CD8-positive, alpha-beta memory T cell (primary cell): ENCODE measurements at regions not wholly inside any gene's neighbourhood (a gene's known extent, or its start where the extent isn't known, plus 50 kb on each side); places are given as distances from the start of the nearest gene placed in this dataset.

ENCODE experiments used
- CTCF ChIA-PET: fragments of 350-600 bp; sonication (Branson Sonifier 250); formaldehyde crosslinking; loops from one replicate; lab custom pipeline; 2021; ENCODE audit warnings: antibody characterized with exemption; lab: Charles Lee
- POLR2A ChIA-PET: fragments of 350-600 bp; sonication (Branson Sonifier 250); formaldehyde crosslinking; loops from one replicate; lab custom pipeline; 2021; ENCODE audit warnings: antibody characterized with exemption; lab: Charles Lee
- DNase-seq, 5 donors: peaks; one replicate each; pipeline versions ENCODE4 v3.0.0 to v3.0.0-alpha.2; 2020 to 2022; ENCODE audit warnings: mixed read lengths in 1 of 5
- H3K27ac ChIP-seq: one replicate; pipeline ENCODE4 v1.7.0; 2013; ENCODE audit warnings: low read depth, mild to moderate bottlenecking, low read length, moderate library complexity
- H3K27me3 ChIP-seq: 2 replicates; pipeline ENCODE4 v1.7.0; 2013; ENCODE audit warnings: low read length, mild to moderate bottlenecking; ENCODE audit not compliant: insufficient read depth, poor library complexity, severe bottlenecking
- H3K36me3 ChIP-seq: 2 replicates; pipeline ENCODE4 v1.7.0; 2013; ENCODE audit warnings: mild to moderate bottlenecking, low read length, moderate library complexity; ENCODE audit not compliant: insufficient read depth
- H3K4me1 ChIP-seq: 2 replicates; pipeline ENCODE4 v1.7.0; 2013; ENCODE audit warnings: mild to moderate bottlenecking, low read length, moderate library complexity; ENCODE audit not compliant: insufficient read depth
- H3K4me3 ChIP-seq: 2 replicates; pipeline ENCODE4 v1.7.0; 2013; ENCODE audit warnings: mild to moderate bottlenecking, low read length
- H3K9me3 ChIP-seq: 2 replicates; pipeline ENCODE4 v1.7.0; 2013; ENCODE audit warnings: mild to moderate bottlenecking, low read length
- H3K27ac Mint-ChIP-seq, 8 donors: one replicate each; pipeline ENCODE4 v1.8.0; 2020 to 2021; ENCODE audit warnings: mixed read lengths in 8 of 8, mild to moderate bottlenecking in 6 of 8, inconsistent platforms in 3 of 8, moderate library complexity in 3 of 8
- H3K27me3 Mint-ChIP-seq, 2 donors: one replicate each; pipeline ENCODE4 v1.8.0; 2020 to 2021; ENCODE audit warnings: mixed read lengths in 2 of 2, mild to moderate bottlenecking in 1 of 2, moderate library complexity in 1 of 2
- H3K36me3 Mint-ChIP-seq, 3 donors: one replicate each; pipeline ENCODE4 v1.8.0; 2020 to 2021; ENCODE audit warnings: mixed read lengths in 3 of 3, inconsistent platforms in 1 of 3, mild to moderate bottlenecking in 1 of 3
- H3K4me1 Mint-ChIP-seq, 3 donors: one replicate each; pipeline ENCODE4 v1.8.0; 2020 to 2021; ENCODE audit warnings: mixed read lengths in 3 of 3, inconsistent platforms in 1 of 3, mild to moderate bottlenecking in 1 of 3
- H3K4me3 Mint-ChIP-seq, 7 donors: one replicate each; pipeline ENCODE4 v1.8.0; 2020 to 2021; ENCODE audit warnings: mixed read lengths in 7 of 7, mild to moderate bottlenecking in 6 of 7, moderate library complexity in 4 of 7, inconsistent platforms in 2 of 7
- H3K9me3 Mint-ChIP-seq, 5 donors: one replicate each; pipeline ENCODE4 v1.8.0; 2020 to 2022; ENCODE audit warnings: mixed read lengths in 5 of 5, mild to moderate bottlenecking in 3 of 5, moderate library complexity in 2 of 5, inconsistent platforms in 1 of 5

DNA sequence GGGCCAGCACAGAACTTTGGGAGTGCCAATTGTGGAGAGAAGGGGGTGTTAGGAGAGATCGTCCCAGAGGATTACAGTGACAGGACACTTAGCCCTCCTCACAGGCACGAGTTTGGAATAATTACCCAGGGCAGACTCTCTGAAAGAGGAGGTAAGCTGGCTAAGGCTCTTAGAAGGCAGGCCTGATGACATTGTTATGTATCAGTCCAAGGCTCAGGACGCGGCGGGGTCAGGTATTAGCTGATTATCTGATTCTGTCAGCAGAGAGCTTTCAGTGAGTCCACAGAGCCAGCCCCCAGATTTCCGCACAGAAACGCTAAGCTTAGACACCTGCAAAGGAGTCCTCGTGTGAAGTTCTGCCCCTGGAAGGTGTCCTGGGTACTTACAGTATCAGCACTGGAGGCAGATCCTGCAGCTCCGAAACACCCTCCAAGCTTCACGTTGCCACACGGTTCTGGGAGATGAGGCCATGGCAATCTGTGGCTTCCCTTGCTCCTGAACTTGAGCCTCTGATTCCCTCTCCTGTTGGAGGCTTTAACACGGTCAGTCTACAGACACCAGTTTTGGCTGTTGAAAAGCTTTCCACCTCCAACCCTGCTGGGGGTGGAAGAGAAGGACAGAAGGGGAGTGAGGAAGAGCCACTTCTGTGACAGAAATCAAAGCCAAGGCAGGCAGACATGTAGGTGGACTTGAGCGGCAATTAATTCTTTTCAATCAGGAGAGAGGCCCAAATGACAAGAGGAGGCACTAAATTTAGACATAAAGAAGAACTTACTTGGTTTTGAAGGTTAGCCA lies 123.6 kb upstream of the CADM1 start:
- POLR2A ChIA-PET: no interaction called here
- Histone ChIP-seq H3K4me1 (no peaks in the 10 kb centered on the region), H3K36me3 (no peaks in the 10 kb centered on the region), H3K27ac (no peak overlapping the region), H3K9me3 (no peaks in the 10 kb centered on the region), H3K4me3 (no peak overlapping the region), H3K27me3 (no peaks in the 10 kb centered on the region)
- H3K27me3 Mint-ChIP-seq: peaks cover 3 to 16% of the 10 kb centered on the region in 2 donors
- H3K9me3 Mint-ChIP-seq: peaks cover 0 to 5% (median 0%) of the 10 kb centered on the region in 5 donors
- H3K27ac Mint-ChIP-seq: no peak overlapping the region
- CTCF ChIA-PET: interaction anchor here (0.6 kb wide), 1 partner anchor 9 kb away, joined by 3 read pairs; no protein-coding TSS in a partner anchor
- DNase-seq: no peak
- H3K4me1 Mint-ChIP-seq: no peaks in the 10 kb centered on the region
- H3K36me3 Mint-ChIP-seq: no peaks in the 10 kb centered on the region
- H3K4me3 Mint-ChIP-seq: no peak overlapping the region

DNA sequence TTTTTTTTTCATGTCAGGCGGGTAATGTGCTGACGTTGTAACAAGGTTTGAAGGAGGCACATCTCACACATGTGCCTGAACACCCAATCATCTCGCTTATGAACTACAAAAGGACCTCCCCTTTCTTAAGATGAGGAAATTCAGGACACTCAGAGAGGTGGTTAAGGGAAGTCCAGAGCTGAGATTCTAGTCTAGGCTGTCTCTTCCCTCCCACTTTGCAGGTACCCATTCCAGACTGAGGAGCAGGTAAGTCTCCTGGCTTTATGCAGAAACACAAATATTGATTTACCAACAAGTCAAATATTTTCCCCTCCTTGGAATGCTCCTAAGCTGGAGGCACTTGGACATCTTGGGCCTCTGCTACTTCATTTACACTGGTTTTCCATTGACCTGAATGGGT lies 122.9 kb upstream of the CADM1 start:
- peaks cover 3 to 16% of the 10 kb centered on the region in 2 donors for H3K27me3 Mint-ChIP-seq
- no peak overlapping the region for H3K4me3 ChIP-seq
- H3K27me3 ChIP-seq: no peaks in the 10 kb centered on the region
- H3K27ac Mint-ChIP-seq: no peak overlapping the region
- no peaks in the 10 kb centered on the region for H3K36me3 ChIP-seq
- no peak overlapping the region for H3K4me3 Mint-ChIP-seq
- no peaks in the 10 kb centered on the region for H3K36me3 Mint-ChIP-seq
- no peaks in the 10 kb centered on the region for H3K4me1 Mint-ChIP-seq
- peaks cover 0 to 3% (median 0%) of the 10 kb centered on the region in 5 donors for H3K9me3 Mint-ChIP-seq
- H3K27ac ChIP-seq: no peak overlapping the region
- no peaks in the 10 kb centered on the region for H3K4me1 ChIP-seq
- DNase-seq: no peak
- CTCF ChIA-PET: no interaction called here
- POLR2A ChIA-PET: no interaction called here
- H3K9me3 ChIP-seq: no peaks in the 10 kb centered on the region

DNA sequence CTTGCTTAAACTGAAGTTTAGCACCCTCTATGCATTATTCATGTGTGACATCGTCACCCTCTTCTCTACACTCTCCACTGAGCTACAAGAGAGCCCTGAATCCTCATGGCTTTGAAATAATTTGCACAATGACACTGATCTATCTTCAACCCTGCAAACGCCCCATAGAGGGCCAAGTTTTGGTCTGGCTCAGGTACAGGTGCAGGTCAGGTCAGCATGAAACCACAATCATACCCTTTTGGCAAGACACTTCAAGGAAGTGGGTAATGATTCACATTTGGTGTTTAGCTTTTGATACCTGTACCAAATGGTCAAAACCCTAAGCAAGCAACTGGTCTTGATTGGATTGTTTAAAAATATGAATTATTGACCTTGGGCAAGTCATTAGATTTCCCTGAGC lies 122.2 kb upstream of the CADM1 start:
- H3K4me1 Mint-ChIP-seq: no peaks in the 10 kb centered on the region
- POLR2A ChIA-PET: no interaction called here
- peaks cover 0 to 2% (median 0%) of the 10 kb centered on the region in 5 donors for H3K9me3 Mint-ChIP-seq
- no peak overlapping the region for H3K4me3 ChIP-seq
- no peak overlapping the region for H3K27ac ChIP-seq
- H3K27me3 ChIP-seq: no peaks in the 10 kb centered on the region
- DNase-seq: no peak
- H3K36me3 ChIP-seq: no peaks in the 10 kb centered on the region
- peaks cover 2 to 16% of the 10 kb centered on the region in 2 donors for H3K27me3 Mint-ChIP-seq
- no peaks in the 10 kb centered on the region for H3K4me1 ChIP-seq
- no peak overlapping the region for H3K27ac Mint-ChIP-seq
- H3K9me3 ChIP-seq: no peaks in the 10 kb centered on the region
- no peak overlapping the region for H3K4me3 Mint-ChIP-seq
- CTCF ChIA-PET: no interaction called here
- no peaks in the 10 kb centered on the region for H3K36me3 Mint-ChIP-seq

DNA sequence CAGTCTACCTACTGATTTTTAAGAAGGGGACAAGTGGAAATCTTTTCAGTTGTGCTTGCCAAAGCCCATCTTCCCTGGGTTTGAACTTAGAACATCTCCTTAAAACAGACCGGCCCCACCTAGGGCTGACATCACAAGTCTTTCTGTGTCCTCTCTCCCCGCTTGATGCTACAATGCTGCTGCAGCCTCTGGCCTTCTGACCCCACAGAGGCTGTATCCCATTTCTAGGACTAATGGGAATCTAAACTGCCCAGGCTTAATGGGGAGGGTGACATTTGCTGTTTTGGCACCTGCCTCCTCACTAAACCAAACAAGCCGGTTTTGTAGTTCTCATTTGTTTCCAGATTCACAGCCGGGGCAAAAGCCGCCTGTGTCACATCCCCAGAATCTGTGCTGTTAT lies 121.3 kb upstream of the CADM1 start:
- Mint-ChIP-seq H3K27ac (no peak overlapping the region), H3K9me3 (peaks cover 0 to 2% (median 0%) of the 10 kb centered on the region in 5 donors), H3K27me3 (peaks cover 2 to 16% of the 10 kb centered on the region in 2 donors), H3K4me1 (no peaks in the 10 kb centered on the region), H3K4me3 (no peak overlapping the region), H3K36me3 (no peaks in the 10 kb centered on the region)
- POLR2A ChIA-PET: no interaction called here
- H3K4me3 ChIP-seq: no peak overlapping the region
- H3K36me3 ChIP-seq: no peaks in the 10 kb centered on the region
- CTCF ChIA-PET: no interaction called here
- H3K4me1 ChIP-seq: no peaks in the 10 kb centered on the region
- H3K9me3 ChIP-seq: no peaks in the 10 kb centered on the region
- DNase-seq: no peak
- H3K27ac ChIP-seq: no peak overlapping the region
- no peaks in the 10 kb centered on the region for H3K27me3 ChIP-seq

DNA sequence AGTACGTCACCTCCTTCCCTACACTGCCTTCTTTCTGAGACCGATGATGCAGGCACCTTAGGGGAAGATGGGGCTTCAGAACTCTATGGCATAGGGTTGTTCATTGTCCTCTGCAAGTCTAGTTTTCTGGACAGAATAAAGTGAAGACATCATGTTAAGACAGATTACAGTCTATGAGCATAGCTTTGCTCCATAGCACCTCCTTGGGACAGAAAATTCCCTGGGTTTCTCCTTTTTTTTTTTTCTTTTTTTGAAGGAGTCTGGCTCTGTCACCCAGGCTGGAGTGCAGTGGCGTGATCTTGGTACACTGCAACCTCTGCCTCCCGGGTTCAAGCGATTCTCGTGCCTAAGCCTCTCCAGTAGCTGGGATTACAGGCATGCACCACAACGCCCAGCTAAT lies 119.8 kb upstream of the CADM1 start:
- no peaks in the 10 kb centered on the region for H3K4me1 ChIP-seq
- H3K9me3 Mint-ChIP-seq: peaks cover 0 to 2% (median 0%) of the 10 kb centered on the region in 5 donors
- H3K4me1 Mint-ChIP-seq: no peaks in the 10 kb centered on the region
- ChIA-PET POLR2A (no interaction called here), CTCF (interaction anchor here (1.2 kb wide), 1 partner anchor 12 kb away, joined by 3 read pairs; no protein-coding TSS in a partner anchor)
- H3K27ac Mint-ChIP-seq: no peak overlapping the region
- H3K36me3 ChIP-seq: no peaks in the 10 kb centered on the region
- no peak overlapping the region for H3K4me3 ChIP-seq
- no peaks in the 10 kb centered on the region for H3K27me3 ChIP-seq
- no peak for DNase-seq
- H3K27me3 Mint-ChIP-seq: peaks cover 2 to 8% of the 10 kb centered on the region in 2 donors
- no peak overlapping the region for H3K27ac ChIP-seq
- H3K4me3 Mint-ChIP-seq: no peak overlapping the region
- no peaks in the 10 kb centered on the region for H3K9me3 ChIP-seq
- no peaks in the 10 kb centered on the region for H3K36me3 Mint-ChIP-seq

DNA sequence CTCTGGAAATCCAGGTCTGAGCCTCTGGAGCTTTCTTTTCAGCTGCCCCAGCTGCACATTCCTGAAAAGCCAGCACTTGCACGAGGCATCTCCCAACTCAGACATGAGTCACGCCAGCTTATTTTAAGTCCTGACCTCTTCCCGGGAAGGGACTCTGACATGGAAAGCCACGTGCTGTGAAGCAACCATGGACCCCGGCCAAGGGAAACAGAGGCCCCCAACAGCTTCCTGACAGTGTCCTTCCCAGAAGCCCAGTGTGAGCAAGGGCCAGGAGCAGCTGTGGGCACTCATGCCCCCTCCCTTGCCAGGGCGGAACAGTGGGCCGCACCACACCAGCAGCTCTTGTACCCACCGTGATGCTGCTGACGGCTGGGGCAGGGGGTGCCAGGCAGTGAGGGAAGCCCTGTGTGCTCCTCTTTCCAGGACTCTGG lies 118.8 kb upstream of the CADM1 start:
- Mint-ChIP-seq H3K27ac (no peak overlapping the region), H3K27me3 (peaks cover 2 to 8% of the 10 kb centered on the region in 2 donors), H3K36me3 (no peaks in the 10 kb centered on the region), H3K4me1 (no peaks in the 10 kb centered on the region), H3K4me3 (no peak overlapping the region), H3K9me3 (peaks cover 0 to under 1% (median 0%) of the 10 kb centered on the region in 5 donors)
- Histone ChIP-seq H3K27me3 (no peaks in the 10 kb centered on the region), H3K36me3 (no peaks in the 10 kb centered on the region), H3K27ac (no peak overlapping the region), H3K4me3 (no peak overlapping the region), H3K4me1 (no peaks in the 10 kb centered on the region), H3K9me3 (no peaks in the 10 kb centered on the region)
- CTCF ChIA-PET: no interaction called here
- no peak for DNase-seq
- POLR2A ChIA-PET: no interaction called here

DNA sequence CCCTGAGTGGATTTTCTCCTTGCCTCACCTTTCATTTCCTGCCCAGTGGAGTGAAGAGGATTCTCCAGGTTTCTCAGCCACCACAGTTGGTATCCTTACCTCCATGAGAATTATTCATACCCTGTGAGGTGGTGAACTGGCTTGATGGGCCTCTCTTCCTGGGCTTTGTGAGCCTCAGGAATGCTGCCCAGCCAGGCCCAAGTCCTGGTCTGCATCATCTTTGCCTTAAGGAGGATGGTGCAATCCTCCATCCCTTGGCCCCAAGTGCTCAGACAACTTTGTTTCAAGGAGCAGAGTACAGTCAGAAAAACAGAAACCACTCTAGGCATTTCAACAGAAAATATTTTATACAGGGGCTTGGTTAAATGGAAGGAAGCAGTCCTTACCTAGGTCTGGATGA lies 114.2 kb upstream of the CADM1 start:
- DNase-seq: no peak
- Histone ChIP-seq H3K4me3 (no peak overlapping the region), H3K4me1 (no peaks in the 10 kb centered on the region), H3K36me3 (no peaks in the 10 kb centered on the region), H3K27ac (no peak overlapping the region), H3K9me3 (no peaks in the 10 kb centered on the region), H3K27me3 (no peaks in the 10 kb centered on the region)
- ChIA-PET POLR2A (no interaction called here), CTCF (interaction anchor here (0.9 kb wide), 1 partner anchor 9 kb away, joined by 3 read pairs; no protein-coding TSS in a partner anchor)
- Mint-ChIP-seq H3K27ac (no peak overlapping the region), H3K9me3 (no peaks in the 10 kb centered on the region), H3K4me3 (no peak overlapping the region), H3K36me3 (no peaks in the 10 kb centered on the region), H3K4me1 (no peaks in the 10 kb centered on the region), H3K27me3 (no peaks in the 10 kb centered on the region)

DNA sequence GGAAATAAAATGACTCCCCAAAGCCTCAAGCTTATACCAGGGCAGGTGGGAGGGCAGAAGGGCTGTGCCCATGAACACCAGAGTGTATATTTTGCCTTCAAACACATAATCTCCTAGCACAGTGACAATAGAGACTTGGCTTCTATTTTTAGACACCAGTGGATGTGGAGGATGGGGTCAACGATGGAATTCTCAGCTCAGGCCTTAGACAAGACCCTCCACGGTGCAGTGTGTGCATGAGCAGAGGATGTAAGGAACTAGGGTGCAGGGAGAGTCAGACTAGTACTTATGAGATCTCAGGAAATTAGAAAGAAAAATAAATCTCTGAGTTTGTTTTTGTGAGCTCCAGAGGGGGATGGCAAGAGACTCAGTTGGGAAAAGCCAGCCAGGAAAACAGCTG lies 113.6 kb upstream of the CADM1 start:
- Histone ChIP-seq H3K27me3 (no peaks in the 10 kb centered on the region), H3K36me3 (no peaks in the 10 kb centered on the region), H3K9me3 (no peaks in the 10 kb centered on the region), H3K27ac (no peak overlapping the region), H3K4me3 (no peak overlapping the region), H3K4me1 (no peaks in the 10 kb centered on the region)
- POLR2A ChIA-PET: no interaction called here
- Mint-ChIP-seq H3K4me3 (no peak overlapping the region), H3K4me1 (no peaks in the 10 kb centered on the region), H3K27ac (no peak overlapping the region), H3K27me3 (no peaks in the 10 kb centered on the region), H3K36me3 (no peaks in the 10 kb centered on the region), H3K9me3 (peaks cover 0 to 2% (median 0%) of the 10 kb centered on the region in 5 donors)
- CTCF ChIA-PET: no interaction called here
- no peak for DNase-seq
